HG03060 (cell line): ENCODE measurements at regions not wholly inside any gene's neighbourhood (a gene's known extent, or its start where the extent isn't known, plus 50 kb on each side); places are given as distances from the start of the nearest gene placed in this dataset.

Experiments
- ATAC-seq: cut with Tn5 transposase; IDR thresholded peaks from one replicate; pipeline ENCODE4 v1.9.1; 2021; ENCODE audit warnings: low read depth, moderate number of reproducible peaks; ENCODE audit not compliant: unreplicated experiment

- no peak for ATAC-seq
These were observed 368.4 kb downstream of the EN1 start for GRCh38 chr2:118479020-118479419.

GRCh38 chr2:118477111-118477862 is 370.2 kb downstream of the EN1 start:
- no peak for ATAC-seq

- no peak for ATAC-seq
These were observed 371.7 kb downstream of the EN1 start for GRCh38 chr2:118475622-118476205.

- no peak for ATAC-seq
These were observed 372.9 kb downstream of the EN1 start for GRCh38 chr2:118474541-118474920.

- no peak for ATAC-seq
These were observed 373.5 kb downstream of the EN1 start for GRCh38 chr2:118473846-118474540.

GRCh38 chr2:118473241-118473640 is 374.2 kb downstream of the EN1 start:
- no peak for ATAC-seq

- no peak for ATAC-seq
These were observed 377.2 kb downstream of the EN1 start for GRCh38 chr2:118470297-118470696.

- no peak for ATAC-seq
These were observed 378.3 kb downstream of the EN1 start for GRCh38 chr2:118469103-118469502.

GRCh38 chr2:118464546-118465265 is 376.4 kb downstream of the INSIG2 start:
- no peak for ATAC-seq

GRCh38 chr2:118464046-118464445 is 375.8 kb downstream of the INSIG2 start:
- no peak for ATAC-seq

GRCh38 chr2:118460425-118460824 is 372.2 kb downstream of the INSIG2 start:
- ATAC-seq = no peak

GRCh38 chr2:118459426-118459825 is 371.2 kb downstream of the INSIG2 start:
- ATAC-seq = no peak

GRCh38 chr2:118457951-118458350 is 369.7 kb downstream of the INSIG2 start:
- no peak for ATAC-seq

GRCh38 chr2:118449401-118449800 is 361.1 kb downstream of the INSIG2 start:
- ATAC-seq = no peak

GRCh38 chr2:118443596-118443995 is 355.3 kb downstream of the INSIG2 start:
- ATAC-seq = no peak

GRCh38 chr2:118442996-118443553 is 354.8 kb downstream of the INSIG2 start:
- ATAC-seq = no peak

- ATAC-seq = no peak
These were observed 353.8 kb downstream of the INSIG2 start for GRCh38 chr2:118442046-118442445.

GRCh38 chr2:118440404-118441098 is 352.3 kb downstream of the INSIG2 start:
- no peak for ATAC-seq

GRCh38 chr2:118437501-118437900 is 349.2 kb downstream of the INSIG2 start:
- no peak for ATAC-seq

- ATAC-seq = no peak
These were observed 343.7 kb downstream of the INSIG2 start for GRCh38 chr2:118431997-118432396.
